ENCODE measurements at regions not wholly inside any gene's neighbourhood (a gene's known extent, or its start where the extent isn't known, plus 50 kb on each side); places are given as distances from the start of the nearest gene placed in this dataset.

- TF ChIP-seq CHD7 (IDR thresholded peaks at IDR 0.05; ENCODE audit: insufficient replicate concordance, low read length) (no peak), KDM4A (IDR thresholded peaks at IDR 0.05; ENCODE audit: low read depth, low read length, severe bottlenecking) (no peak), CBX5 (IDR thresholded peaks at IDR 0.05; ENCODE audit: low read depth, low read length) (no peak), TBP (IDR thresholded peaks at IDR 0.05; ENCODE audit: low read depth, low read length) (no peak)
- TF ChIP-seq, protein P1, sequence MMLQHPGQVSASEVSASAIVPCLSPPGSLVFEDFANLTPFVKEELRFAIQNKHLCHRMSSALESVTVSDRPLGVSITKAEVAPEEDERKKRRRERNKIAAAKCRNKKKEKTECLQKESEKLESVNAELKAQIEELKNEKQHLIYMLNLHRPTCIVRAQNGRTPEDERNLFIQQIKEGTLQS (IDR thresholded peaks at IDR 0.05; ENCODE audit: insufficient read depth, low read depth, low read length), result no peak
Observed at GRCh38 chr5:89302102-89302891, 419.3 kb upstream of the MEF2C start (continued).
